ENCODE measurements at regions not wholly inside any gene's neighbourhood (a gene's known extent, or its start where the extent isn't known, plus 50 kb on each side); places are given as distances from the start of the nearest gene placed in this dataset.

GRCh38 chr12:68428211-68428610, 96.0 kb upstream of the MDM1 start:
- TF ChIP-seq, protein P1, sequence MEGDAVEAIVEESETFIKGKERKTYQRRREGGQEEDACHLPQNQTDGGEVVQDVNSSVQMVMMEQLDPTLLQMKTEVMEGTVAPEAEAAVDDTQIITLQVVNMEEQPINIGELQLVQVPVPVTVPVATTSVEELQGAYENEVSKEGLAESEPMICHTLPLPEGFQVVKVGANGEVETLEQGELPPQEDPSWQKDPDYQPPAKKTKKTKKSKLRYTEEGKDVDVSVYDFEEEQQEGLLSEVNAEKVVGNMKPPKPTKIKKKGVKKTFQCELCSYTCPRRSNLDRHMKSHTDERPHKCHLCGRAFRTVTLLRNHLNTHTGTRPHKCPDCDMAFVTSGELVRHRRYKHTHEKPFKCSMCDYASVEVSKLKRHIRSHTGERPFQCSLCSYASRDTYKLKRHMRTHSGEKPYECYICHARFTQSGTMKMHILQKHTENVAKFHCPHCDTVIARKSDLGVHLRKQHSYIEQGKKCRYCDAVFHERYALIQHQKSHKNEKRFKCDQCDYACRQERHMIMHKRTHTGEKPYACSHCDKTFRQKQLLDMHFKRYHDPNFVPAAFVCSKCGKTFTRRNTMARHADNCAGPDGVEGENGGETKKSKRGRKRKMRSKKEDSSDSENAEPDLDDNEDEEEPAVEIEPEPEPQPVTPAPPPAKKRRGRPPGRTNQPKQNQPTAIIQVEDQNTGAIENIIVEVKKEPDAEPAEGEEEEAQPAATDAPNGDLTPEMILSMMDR (IDR thresholded peaks at IDR 0.05; ENCODE audit: low read length): no peak
- no peak for TF ChIP-seq EZH2 (optimal IDR thresholded peaks at IDR 0.05; ENCODE audit: low read depth, low read length)

Data from MM.1S (cell line).